SK-N-SH treated with all-trans-retinoic acid at 6 μM for 48 hours (cell line): ENCODE measurements at regions not wholly inside any gene's neighbourhood (a gene's known extent, or its start where the extent isn't known, plus 50 kb on each side); places are given as distances from the start of the nearest gene placed in this dataset.

Experiments
- ARNTL ChIP-seq: fragments of 450-650 bp; formaldehyde crosslinking; IDR thresholded peaks from 2 replicates; pipeline ENCODE4 v1.5.0; 2020; ENCODE audit warnings: low read depth, mild to moderate bottlenecking, moderate library complexity, borderline replicate concordance
- BACH2 ChIP-seq: fragments of 250-450 bp; sonication (Bioruptor Pico); IDR thresholded peaks from 2 replicates; pipeline ENCODE4 v1.9.0; 2021; ENCODE audit warnings: mild to moderate bottlenecking, borderline replicate concordance
- PPARA ChIP-seq: fragments of 250-450 bp; sonication (Bioruptor Pico); IDR thresholded peaks from 2 replicates; pipeline ENCODE4 v1.5.0; 2020; ENCODE audit warnings: mild to moderate bottlenecking, borderline replicate concordance
- SNAI2 ChIP-seq: fragments of 250-450 bp; sonication (Bioruptor Pico); IDR thresholded peaks from 2 replicates; pipeline ENCODE4 v1.5.0; 2020; ENCODE audit warnings: mild to moderate bottlenecking, moderate library complexity
- ZFP3 ChIP-seq: fragments of 250-450 bp; sonication (Bioruptor Pico); IDR thresholded peaks from 2 replicates; pipeline ENCODE4 v1.5.0; 2020; ENCODE audit warnings: mild to moderate bottlenecking, moderate library complexity

GRCh38 chr7:16062269-16062668 lies 359.1 kb downstream of the CRPPA start:
- TF ChIP-seq PPARA (CRISPR knock-in tag) (no peak), SNAI2 (CRISPR knock-in tag) (no peak), ARNTL (no peak), ZFP3 (CRISPR knock-in tag) (no peak), BACH2 (CRISPR knock-in tag) (no peak)
